ENCODE measurements at regions not wholly inside any gene's neighbourhood (a gene's known extent, or its start where the extent isn't known, plus 50 kb on each side); places are given as distances from the start of the nearest gene placed in this dataset.

DNA sequence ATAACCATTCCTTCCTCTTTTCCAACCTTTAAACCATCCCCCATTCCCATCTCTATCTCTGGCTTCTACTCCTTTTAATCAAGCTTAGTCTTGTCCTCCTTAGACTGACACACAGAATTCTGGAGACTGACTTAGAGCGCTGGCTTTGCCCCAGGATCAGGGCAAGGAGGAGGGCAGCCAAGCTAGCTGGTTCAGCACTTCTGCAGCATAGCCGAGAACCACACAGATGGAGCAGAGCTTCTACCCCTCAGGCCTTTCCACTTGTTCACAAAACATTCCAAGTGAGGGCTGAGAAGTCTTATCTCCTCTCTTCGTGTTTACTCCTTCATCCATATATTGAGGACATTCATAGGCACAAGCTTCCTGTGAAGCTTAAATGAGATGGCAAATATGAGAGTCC lies 246.5 kb upstream of the PEX5L start:
- H3K27ac Mint-ChIP-seq, result no peak overlapping the region
- H3K4me1 ChIP-seq (ENCODE audit: control insufficient read depth in 2 of 2, insufficient read depth in 2 of 2, low read length in 2 of 2), result peaks cover 6 to 9% of the 10 kb centered on the region in 2 donors
- no peak overlapping the region for H2AFZ ChIP-seq (ENCODE audit: insufficient read depth, low read depth, low read length, poor library complexity, severe bottlenecking)
- ChIA-PET CTCF (no interaction called here), POLR2A (no interaction called here)
- no peak overlapping the region for H3K27ac ChIP-seq (ENCODE audit: low read length in 2 of 2)
- TF ChIP-seq EZH2 (IDR thresholded peaks at IDR 0.05; ENCODE audit: borderline replicate concordance, insufficient read depth, low read depth, low read length, poor library complexity, severe bottlenecking), result no peak
- TF ChIP-seq, protein P1, sequence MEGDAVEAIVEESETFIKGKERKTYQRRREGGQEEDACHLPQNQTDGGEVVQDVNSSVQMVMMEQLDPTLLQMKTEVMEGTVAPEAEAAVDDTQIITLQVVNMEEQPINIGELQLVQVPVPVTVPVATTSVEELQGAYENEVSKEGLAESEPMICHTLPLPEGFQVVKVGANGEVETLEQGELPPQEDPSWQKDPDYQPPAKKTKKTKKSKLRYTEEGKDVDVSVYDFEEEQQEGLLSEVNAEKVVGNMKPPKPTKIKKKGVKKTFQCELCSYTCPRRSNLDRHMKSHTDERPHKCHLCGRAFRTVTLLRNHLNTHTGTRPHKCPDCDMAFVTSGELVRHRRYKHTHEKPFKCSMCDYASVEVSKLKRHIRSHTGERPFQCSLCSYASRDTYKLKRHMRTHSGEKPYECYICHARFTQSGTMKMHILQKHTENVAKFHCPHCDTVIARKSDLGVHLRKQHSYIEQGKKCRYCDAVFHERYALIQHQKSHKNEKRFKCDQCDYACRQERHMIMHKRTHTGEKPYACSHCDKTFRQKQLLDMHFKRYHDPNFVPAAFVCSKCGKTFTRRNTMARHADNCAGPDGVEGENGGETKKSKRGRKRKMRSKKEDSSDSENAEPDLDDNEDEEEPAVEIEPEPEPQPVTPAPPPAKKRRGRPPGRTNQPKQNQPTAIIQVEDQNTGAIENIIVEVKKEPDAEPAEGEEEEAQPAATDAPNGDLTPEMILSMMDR (IDR thresholded peaks at IDR 0.05), result no peak
- 82% methylated on average over 3 of the region's 3 CpGs for WGBS (ENCODE audit: insufficient coverage)
- DNase-seq (no peak), ATAC-seq (ENCODE audit: low read depth) (no peak)
- no peak overlapping the region for H3K4me3 Mint-ChIP-seq
- no peak overlapping the region for H3K4me2 ChIP-seq (replicated peaks; ENCODE audit: low read depth, low read length, poor library complexity, severe bottlenecking)
- H3K4me1 Mint-ChIP-seq, result peaks cover 9% of the 10 kb centered on the region
- peaks cover 5% of the 10 kb centered on the region for H3K27me3 Mint-ChIP-seq
- no peak overlapping the region for H3K9ac ChIP-seq (ENCODE audit: low read length)
- no peaks in the 10 kb centered on the region for H3K9me3 ChIP-seq (ENCODE audit: control extremely low read depth in 1 of 3, control insufficient read depth in 2 of 3, insufficient read depth in 1 of 3, low read length in 2 of 3)
- H3K27me3 ChIP-seq (replicated peaks in 1 of 4; ENCODE audit: control extremely low read depth in 1 of 4, control insufficient read depth in 3 of 4, insufficient read depth in 4 of 4, low read length in 3 of 4), result no peaks in the 10 kb centered on the region
- no peaks in the 10 kb centered on the region for H4K20me1 ChIP-seq (ENCODE audit: control insufficient read depth, insufficient read depth, low read length, poor library complexity, severe bottlenecking)
- no peaks in the 10 kb centered on the region for H3K9me3 Mint-ChIP-seq (ENCODE audit: insufficient read depth)
- H3K36me3 ChIP-seq (replicated peaks in 1 of 2; ENCODE audit: control extremely low read depth in 1 of 2, control insufficient read depth in 1 of 2, extremely low read depth in 1 of 2, insufficient read depth in 2 of 2, low read length in 1 of 2), result no peaks in the 10 kb centered on the region
- no peaks in the 10 kb centered on the region for H3K79me2 ChIP-seq (ENCODE audit: control insufficient read depth, insufficient read depth, low read length)
- no peak overlapping the region for H3K4me3 ChIP-seq (ENCODE audit: control extremely low read depth in 1 of 5, extremely low read depth in 1 of 5, insufficient read depth in 1 of 5, low read depth in 2 of 5, low read length in 4 of 5)
- intact Hi-C loops (cut with micrococcal nuclease), result no loop called here

DNA sequence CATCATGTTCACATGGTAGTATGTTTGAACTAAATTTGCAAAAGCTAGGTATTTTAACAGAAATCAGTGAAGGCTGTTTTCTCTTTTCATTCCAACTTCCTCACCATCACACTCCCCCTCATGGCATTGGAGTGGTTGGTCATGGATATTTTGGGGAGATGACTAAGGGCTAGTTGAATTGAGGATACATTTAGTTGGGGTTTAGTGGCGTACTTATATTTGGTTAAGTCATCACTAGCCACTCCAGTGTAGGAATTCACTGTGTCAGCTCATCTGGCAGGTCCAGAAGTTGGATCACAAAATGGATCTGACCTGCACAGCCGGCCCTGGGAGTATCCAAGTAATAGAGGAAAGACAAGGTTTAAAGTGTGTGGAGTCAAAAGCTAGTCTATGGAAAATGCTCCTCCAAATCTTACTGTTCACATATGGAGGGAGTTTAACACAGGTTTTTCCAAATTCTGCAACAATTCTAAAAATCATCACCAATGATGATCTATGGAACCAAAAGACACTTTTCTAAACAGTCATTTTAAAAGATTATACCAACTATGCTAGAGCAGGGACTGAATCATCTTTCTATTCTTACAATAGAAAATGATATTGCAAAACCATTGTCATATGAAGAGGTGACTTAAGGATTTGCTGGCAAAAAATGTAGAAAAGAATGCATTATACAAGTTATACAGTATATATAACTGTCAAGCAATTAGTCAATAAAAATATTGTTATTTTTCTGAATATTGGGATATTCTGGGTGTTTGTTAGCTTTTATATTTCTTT lies 247.8 kb upstream of the PEX5L start:
- POLR2A ChIA-PET, result no interaction called here
- no peak overlapping the region for H3K4me2 ChIP-seq (replicated peaks; ENCODE audit: low read depth, low read length, poor library complexity, severe bottlenecking)
- no peak overlapping the region for H2AFZ ChIP-seq (ENCODE audit: insufficient read depth, low read depth, low read length, poor library complexity, severe bottlenecking)
- no peak overlapping the region for H3K9ac ChIP-seq (ENCODE audit: low read length)
- TF ChIP-seq EZH2 (IDR thresholded peaks at IDR 0.05; ENCODE audit: borderline replicate concordance, insufficient read depth, low read depth, low read length, poor library complexity, severe bottlenecking), result no peak
- TF ChIP-seq, protein P1 (IDR thresholded peaks at IDR 0.05), result no peak
- WGBS (ENCODE audit: insufficient coverage), result 100% methylated on average over 1 of the region's 2 CpGs
- CTCF ChIA-PET, result no interaction called here
- H3K4me1 ChIP-seq (ENCODE audit: control insufficient read depth in 2 of 2, insufficient read depth in 2 of 2, low read length in 2 of 2), result no peaks in the 10 kb centered on the region
- no peaks in the 10 kb centered on the region for H4K20me1 ChIP-seq (ENCODE audit: control insufficient read depth, insufficient read depth, low read length, poor library complexity, severe bottlenecking)
- ATAC-seq (ENCODE audit: low read depth), result no peak
- Mint-ChIP-seq H3K27me3 (peaks cover 5% of the 10 kb centered on the region), H3K4me1 (no peaks in the 10 kb centered on the region), H3K4me3 (no peak overlapping the region), H3K9me3 (ENCODE audit: insufficient read depth) (no peaks in the 10 kb centered on the region), H3K27ac (no peak overlapping the region)
- no peaks in the 10 kb centered on the region for H3K27me3 ChIP-seq (replicated peaks in 1 of 4; ENCODE audit: control extremely low read depth in 1 of 4, control insufficient read depth in 3 of 4, insufficient read depth in 4 of 4, low read length in 3 of 4)
- no peak overlapping the region for H3K4me3 ChIP-seq (ENCODE audit: control extremely low read depth in 1 of 5, extremely low read depth in 1 of 5, insufficient read depth in 1 of 5, low read depth in 2 of 5, low read length in 4 of 5)
- no peak for DNase-seq
- H3K27ac ChIP-seq (ENCODE audit: low read length in 2 of 2), result no peak overlapping the region
- intact Hi-C loops (cut with micrococcal nuclease), result no loop called here
- no peaks in the 10 kb centered on the region for H3K9me3 ChIP-seq (ENCODE audit: control extremely low read depth in 1 of 3, control insufficient read depth in 2 of 3, insufficient read depth in 1 of 3, low read length in 2 of 3)
- H3K79me2 ChIP-seq (ENCODE audit: control insufficient read depth, insufficient read depth, low read length), result no peaks in the 10 kb centered on the region
- no peaks in the 10 kb centered on the region for H3K36me3 ChIP-seq (replicated peaks in 1 of 2; ENCODE audit: control extremely low read depth in 1 of 2, control insufficient read depth in 1 of 2, extremely low read depth in 1 of 2, insufficient read depth in 2 of 2, low read length in 1 of 2)
